Panc1 (cell line): ENCODE measurements at regions not wholly inside any gene's neighbourhood (a gene's known extent, or its start where the extent isn't known, plus 50 kb on each side); places are given as distances from the start of the nearest gene placed in this dataset.

Experiments used
- CTCF ChIP-seq: fragments of 450-650 bp; IDR thresholded peaks from 2 replicates; pipeline ENCODE4 v1.5.1; 2017; ENCODE audit warnings: mild to moderate bottlenecking
- POLR2AphosphoS5 ChIP-seq: IDR thresholded peaks from 2 replicates; pipeline ENCODE4 v1.6.1; 2012; ENCODE audit warnings: mild to moderate bottlenecking, low read depth, low read length, moderate library complexity

DNA sequence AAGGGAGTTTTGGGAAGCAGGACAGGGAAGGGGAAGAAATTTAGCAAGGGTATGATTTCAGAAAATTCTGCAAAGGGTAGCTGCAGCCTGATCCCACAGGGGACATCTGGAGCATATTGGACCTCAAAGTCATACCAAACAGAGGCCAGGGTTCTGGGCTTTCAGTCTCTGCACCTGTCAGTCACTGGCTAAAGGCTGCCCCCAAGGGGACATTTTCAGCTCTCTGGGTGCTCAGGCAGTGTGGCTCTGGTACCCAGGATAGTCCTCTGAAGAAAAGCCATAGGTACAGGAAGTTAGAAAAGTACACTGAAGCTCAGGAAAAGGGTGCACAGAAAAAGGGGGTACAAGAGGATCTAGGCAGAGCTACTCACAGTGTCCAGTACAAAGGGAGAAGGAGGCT lies 149.2 kb downstream of the INSIG2 start:
- TF ChIP-seq CTCF (no peak), POLR2AphosphoS5 (no peak)
